ENCODE measurements at regions not wholly inside any gene's neighbourhood (a gene's known extent, or its start where the extent isn't known, plus 50 kb on each side); places are given as distances from the start of the nearest gene placed in this dataset.

- no peaks in the 10 kb centered on the region for H4K20me1 ChIP-seq (ENCODE audit: control insufficient read depth, extremely low read depth, insufficient read depth, low read length)
- no peaks in the 10 kb centered on the region for H3K4me1 ChIP-seq (ENCODE audit: control insufficient read depth, extremely low read depth, insufficient read depth, low read length)
- H3K79me2 ChIP-seq (ENCODE audit: control insufficient read depth, insufficient read depth, low read length), result no peaks in the 10 kb centered on the region
- dilution Hi-C loops (cut with MboI; ENCODE audit: extremely low pct_ligation_motif_present, low sequenced_read_pairs), result no loop called here
- TF ChIP-seq CTCF (optimal IDR thresholded peaks at IDR 0.05 in 1 of 3, IDR thresholded peaks at IDR 0.05 in 1 of 3, conservative IDR thresholded peaks at IDR 0.05 in 1 of 3; ENCODE audit: extremely low read depth in 1 of 3, insufficient read depth in 2 of 3, low read length in 3 of 3) (no peak), EZH2 (IDR thresholded peaks at IDR 0.05; ENCODE audit: low read length) (no peak)
- H2AFZ ChIP-seq (ENCODE audit: control insufficient read depth, low read length), result no peak overlapping the region
- H3K9me1 ChIP-seq (ENCODE audit: control insufficient read depth, extremely low read depth, insufficient read depth, low read length), result no peaks in the 10 kb centered on the region
- no peak overlapping the region for H3K4me2 ChIP-seq (ENCODE audit: control insufficient read depth, extremely low read depth, insufficient read depth, low read depth, low read length)
- H3K27me3 ChIP-seq (ENCODE audit: control insufficient read depth, extremely low read depth, insufficient read depth, low read length), result no peaks in the 10 kb centered on the region
- no peaks in the 10 kb centered on the region for H3K9me3 ChIP-seq (ENCODE audit: control insufficient read depth, low read depth, low read length)
- no peak overlapping the region for H3K27ac ChIP-seq (ENCODE audit: control insufficient read depth, insufficient read depth, low read length)
- H3K36me3 ChIP-seq (ENCODE audit: control insufficient read depth in 2 of 2, extremely low read depth in 1 of 2, insufficient read depth in 2 of 2, low read length in 2 of 2), result no peaks in the 10 kb centered on the region
- no peak overlapping the region for H3K9ac ChIP-seq (ENCODE audit: control insufficient read depth, extremely low read depth, insufficient read depth, low read length)
- FAIRE-seq, result no peak
- no peak for DNase-seq (ENCODE audit: low read depth, low spot score)
- H3K4me3 ChIP-seq (ENCODE audit: control insufficient read depth in 2 of 3, extremely low read depth in 1 of 3, insufficient read depth in 2 of 3, low read depth in 1 of 3, low read length in 3 of 3), result no peak overlapping the region
Observed at GRCh38 chr18:42229211-42230210, 274.5 kb downstream of the PIK3C3 start.

- no peaks in the 10 kb centered on the region for H4K20me1 ChIP-seq (ENCODE audit: control insufficient read depth, extremely low read depth, insufficient read depth, low read length)
- no peak overlapping the region for H3K9ac ChIP-seq (ENCODE audit: control insufficient read depth, extremely low read depth, insufficient read depth, low read length)
- FAIRE-seq (no peak), DNase-seq (ENCODE audit: low read depth, low spot score) (no peak)
- H3K9me1 ChIP-seq (ENCODE audit: control insufficient read depth, extremely low read depth, insufficient read depth, low read length), result no peaks in the 10 kb centered on the region
- H3K4me2 ChIP-seq (ENCODE audit: control insufficient read depth, extremely low read depth, insufficient read depth, low read depth, low read length), result no peak overlapping the region
- no peaks in the 10 kb centered on the region for H3K4me1 ChIP-seq (ENCODE audit: control insufficient read depth, extremely low read depth, insufficient read depth, low read length)
- no peak for TF ChIP-seq EZH2 (IDR thresholded peaks at IDR 0.05; ENCODE audit: low read length)
- no peak for TF ChIP-seq CTCF (optimal IDR thresholded peaks at IDR 0.05 in 1 of 3, IDR thresholded peaks at IDR 0.05 in 1 of 3, conservative IDR thresholded peaks at IDR 0.05 in 1 of 3; ENCODE audit: extremely low read depth in 1 of 3, insufficient read depth in 2 of 3, low read length in 3 of 3)
- H3K4me3 ChIP-seq (ENCODE audit: control insufficient read depth in 2 of 3, extremely low read depth in 1 of 3, insufficient read depth in 2 of 3, low read depth in 1 of 3, low read length in 3 of 3), result no peak overlapping the region
- no peaks in the 10 kb centered on the region for H3K79me2 ChIP-seq (ENCODE audit: control insufficient read depth, insufficient read depth, low read length)
- no peaks in the 10 kb centered on the region for H3K36me3 ChIP-seq (ENCODE audit: control insufficient read depth in 2 of 2, extremely low read depth in 1 of 2, insufficient read depth in 2 of 2, low read length in 2 of 2)
- no peaks in the 10 kb centered on the region for H3K27me3 ChIP-seq (ENCODE audit: control insufficient read depth, extremely low read depth, insufficient read depth, low read length)
- dilution Hi-C loops (cut with MboI; ENCODE audit: extremely low pct_ligation_motif_present, low sequenced_read_pairs), result no loop called here
- no peaks in the 10 kb centered on the region for H3K9me3 ChIP-seq (ENCODE audit: control insufficient read depth, low read depth, low read length)
- no peak overlapping the region for H3K27ac ChIP-seq (ENCODE audit: control insufficient read depth, insufficient read depth, low read length)
- H2AFZ ChIP-seq (ENCODE audit: control insufficient read depth, low read length), result no peak overlapping the region
Observed at GRCh38 chr18:42230636-42231035, 275.6 kb downstream of the PIK3C3 start.
